HG02759 (cell line): ENCODE measurements at regions not wholly inside any gene's neighbourhood (a gene's known extent, or its start where the extent isn't known, plus 50 kb on each side); places are given as distances from the start of the nearest gene placed in this dataset.

Experiments
- ATAC-seq: cut with Tn5 transposase; IDR thresholded peaks from one replicate; pipeline ENCODE4 v1.9.1; 2021; ENCODE audit warnings: mild to moderate bottlenecking, moderate library complexity; ENCODE audit not compliant: unreplicated experiment

- ATAC-seq = no peak
These were observed 691.1 kb downstream of the UQCRFS1 start for GRCh38 chr19:28521614-28522544.

GRCh38 chr19:28520998-28521568, 691.9 kb downstream of the UQCRFS1 start:
- ATAC-seq = no peak

- no peak for ATAC-seq
These were observed 692.7 kb downstream of the UQCRFS1 start for GRCh38 chr19:28519952-28520861.

DNA sequence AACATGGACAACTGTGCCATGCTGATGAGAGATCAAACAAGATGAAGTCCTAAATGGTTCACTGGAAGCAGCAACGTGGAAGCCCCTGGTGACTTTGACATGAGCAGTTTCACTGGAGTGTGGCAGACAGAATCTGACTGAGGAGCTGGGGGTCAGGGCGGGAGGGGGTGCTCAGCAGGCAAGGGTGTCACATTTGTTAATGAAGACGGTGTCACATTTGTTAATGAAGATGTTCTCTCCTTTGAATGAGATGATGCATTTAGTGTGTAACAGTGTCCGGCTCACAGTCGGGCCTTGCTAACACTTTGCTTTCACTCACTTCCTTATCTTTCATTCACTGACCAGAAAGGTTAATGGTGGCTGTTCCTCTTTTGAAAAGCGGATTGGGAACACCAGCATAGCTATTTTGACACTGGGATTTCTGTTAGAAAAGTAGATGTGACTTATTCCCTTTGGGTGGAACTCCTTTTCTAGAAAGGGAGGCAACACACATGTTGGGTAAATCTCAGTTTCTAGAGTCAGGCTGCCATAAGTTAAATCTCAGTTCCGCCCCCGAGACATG, 693.7 kb downstream of the UQCRFS1 start:
- no peak for ATAC-seq

DNA sequence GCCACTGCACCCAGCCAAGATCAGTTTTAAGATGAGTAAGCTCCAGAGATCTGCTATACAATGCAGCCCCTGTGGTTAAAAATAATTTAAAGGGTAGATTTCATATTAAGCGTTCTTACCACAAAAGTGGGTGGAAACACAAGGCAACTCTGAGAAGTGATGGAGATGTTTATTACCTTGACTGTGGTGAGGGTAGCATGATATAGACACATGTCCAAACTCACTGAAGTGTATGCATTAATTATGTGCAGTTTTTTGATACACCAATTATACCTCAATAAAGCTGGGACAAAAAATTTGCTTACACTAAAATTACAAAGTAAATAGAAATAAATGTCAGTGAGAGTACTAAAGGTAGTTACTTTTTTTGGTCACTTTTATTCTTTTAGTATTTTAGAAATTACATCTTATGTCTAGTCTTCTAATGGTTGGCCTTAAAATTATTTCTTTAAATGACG, 696.5 kb downstream of the UQCRFS1 start:
- no peak for ATAC-seq

DNA sequence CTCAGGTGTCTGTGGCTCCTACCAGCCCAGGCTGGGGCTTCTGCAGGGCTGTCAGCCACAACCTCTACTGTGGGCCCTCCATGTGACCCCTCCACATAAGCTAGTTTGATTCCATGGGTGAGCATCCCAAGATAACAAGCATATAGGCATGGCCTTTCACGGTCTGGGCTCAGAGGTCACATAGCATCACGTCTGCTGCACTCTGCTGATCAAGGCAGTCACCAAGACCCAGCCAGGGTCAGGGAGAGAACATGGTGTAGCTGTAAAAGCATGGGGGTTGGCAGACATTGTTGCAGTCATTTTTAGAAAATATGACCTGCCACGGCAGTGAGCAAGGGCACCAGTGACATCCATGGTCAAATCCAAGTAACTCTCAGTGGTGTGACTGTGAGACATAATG, 698.8 kb downstream of the UQCRFS1 start:
- no peak for ATAC-seq

- no peak for ATAC-seq
These were observed 701.3 kb downstream of the UQCRFS1 start for GRCh38 chr19:28511655-28512054.

GRCh38 chr19:28509079-28509895, 703.7 kb downstream of the UQCRFS1 start:
- no peak for ATAC-seq

- ATAC-seq = no peak
These were observed 704.3 kb downstream of the UQCRFS1 start for GRCh38 chr19:28508666-28509065.

- ATAC-seq = no peak
These were observed 707.0 kb downstream of the UQCRFS1 start for GRCh38 chr19:28505933-28506332.

- no peak for ATAC-seq
These were observed 707.8 kb downstream of the UQCRFS1 start for GRCh38 chr19:28505134-28505533.

DNA sequence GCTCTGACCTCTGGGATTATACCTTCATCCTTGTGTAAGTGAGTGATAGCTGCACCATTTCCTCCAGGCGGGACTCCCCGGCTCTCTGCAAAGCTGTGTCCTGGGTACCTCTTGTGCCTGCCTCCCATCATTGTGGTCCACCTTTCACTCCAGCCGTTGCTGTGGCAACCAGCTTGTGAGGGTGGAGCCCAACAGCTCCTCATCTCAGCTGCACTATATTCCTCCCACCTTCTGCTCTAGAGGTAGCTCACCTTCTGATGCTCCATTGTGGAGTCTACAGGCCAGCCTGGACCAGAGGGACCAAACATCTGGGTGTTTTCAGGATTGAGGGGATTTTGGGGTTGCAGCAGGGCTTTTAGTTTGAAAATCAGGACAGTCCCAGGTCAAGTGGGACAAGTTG, 708.2 kb downstream of the UQCRFS1 start:
- no peak for ATAC-seq

GRCh38 chr19:28504139-28504538, 708.8 kb downstream of the UQCRFS1 start:
- ATAC-seq = no peak

DNA sequence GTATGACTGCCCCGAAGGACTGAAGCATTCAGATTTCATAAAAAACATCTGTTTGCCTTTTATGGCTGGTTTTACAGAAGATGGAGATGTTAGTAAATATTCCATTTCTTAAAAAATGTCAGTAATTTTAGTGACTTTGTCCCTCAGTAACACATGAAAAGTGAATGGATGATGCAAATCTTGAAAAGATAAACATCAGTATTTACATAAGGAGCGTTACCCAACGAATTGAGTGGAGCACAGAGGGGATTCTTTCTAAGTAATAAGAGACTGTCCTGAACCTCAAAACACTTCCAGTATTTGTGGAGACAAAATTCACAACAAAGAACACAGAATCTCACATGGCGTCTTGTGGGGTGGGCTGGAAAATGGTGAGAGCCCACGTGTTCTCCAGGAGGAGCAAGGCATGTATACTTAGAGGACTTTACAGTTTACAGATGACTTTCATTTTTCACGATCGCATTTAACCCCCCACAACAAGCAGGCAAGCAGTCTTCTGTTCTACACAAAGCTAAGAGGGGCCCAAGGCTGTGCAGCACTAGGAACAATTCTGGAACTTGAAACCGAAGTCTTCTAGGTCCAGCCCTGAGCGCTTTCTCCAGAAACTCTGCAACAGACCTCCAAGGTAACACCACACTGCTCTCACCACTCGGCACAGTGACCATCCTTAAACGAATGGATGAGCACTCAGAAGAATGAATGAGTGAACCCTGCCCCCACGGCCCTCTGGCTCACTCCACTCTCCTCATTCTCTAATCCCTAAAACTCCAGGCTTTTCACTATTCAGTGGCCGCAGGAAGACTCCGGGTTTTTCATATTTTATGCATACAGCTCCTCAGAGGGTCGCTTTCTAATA, 709.8 kb downstream of the UQCRFS1 start:
- ATAC-seq = no peak

DNA sequence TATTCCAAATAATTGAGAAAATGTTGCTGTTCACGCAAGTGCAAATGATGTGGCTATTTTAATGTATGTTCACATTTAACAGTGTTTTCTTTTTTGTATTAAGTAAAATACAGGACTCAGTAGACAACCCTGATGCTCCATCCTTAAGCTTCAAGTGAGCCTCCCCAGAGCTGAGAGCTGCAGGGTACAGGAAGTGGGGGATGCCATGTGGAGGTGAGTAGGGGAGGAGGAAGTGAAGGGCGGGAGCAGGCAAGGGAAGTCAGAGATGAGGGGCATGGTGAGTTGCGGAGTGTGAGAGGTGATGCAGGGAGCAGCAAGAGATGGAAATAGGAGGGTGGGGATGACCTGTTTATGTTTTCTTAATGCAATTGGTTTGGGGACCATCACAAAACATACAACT, 711.0 kb downstream of the UQCRFS1 start:
- ATAC-seq = no peak

GRCh38 chr19:28500982-28501630, 711.8 kb downstream of the UQCRFS1 start:
- ATAC-seq = no peak

GRCh38 chr19:28500296-28500695, 712.7 kb downstream of the UQCRFS1 start:
- ATAC-seq = no peak

- no peak for ATAC-seq
These were observed 714.5 kb downstream of the UQCRFS1 start for GRCh38 chr19:28498404-28498976.
